H1 (cell line): ENCODE measurements at regions not wholly inside any gene's neighbourhood (a gene's known extent, or its start where the extent isn't known, plus 50 kb on each side); places are given as distances from the start of the nearest gene placed in this dataset.

ENCODE experiments used
- CTCF ChIA-PET: fragments of 300-600 bp; sonication (Branson Sonifier 250); formaldehyde crosslinking; loops from one replicate; lab custom pipeline; 2021; ENCODE audit not compliant: partially characterized antibody; lab: Charles Lee
- POLR2A ChIA-PET: fragments of 300-600 bp; sonication (Branson Sonifier 250); formaldehyde crosslinking; loops from one replicate; lab custom pipeline; 2021; ENCODE audit warnings: inconsistent platforms; ENCODE audit not compliant: partially characterized antibody; lab: Charles Lee
- DNase-seq, 2 experiments: peaks; one replicate each; pipeline versions ENCODE4 v3.0.0 to v3.0.0-alpha.2; 2010 to 2022; ENCODE audit warnings: low spot score in 2 of 2, low read depth in 1 of 2, mixed read lengths in 1 of 2
- FAIRE-seq: peaks from 2 replicates; lab custom pipeline; 2011; peaks lifted over from hg19 to GRCh38; lab: Jason Lieb, UNC
- H2AFZ ChIP-seq: 2 replicates; pipeline ENCODE4 v1.8.1; 2012; ENCODE audit warnings: low read length, inconsistent platforms
- H2AK5ac ChIP-seq: 2 replicates; pipeline ENCODE4 v1.6.1; 2013; ENCODE audit warnings: low read depth, low read length
- H2BK120ac ChIP-seq: replicated peaks from 2 replicates; pipeline ENCODE3; 2013; ENCODE audit warnings: low read depth, low read length, inconsistent platforms
- H2BK12ac ChIP-seq: 2 replicates; pipeline ENCODE4 v1.6.1; 2013; ENCODE audit warnings: low read depth, low read length
- H2BK15ac ChIP-seq: 2 replicates; pipeline ENCODE4 v1.6.1; 2013; ENCODE audit warnings: low read length
- H2BK20ac ChIP-seq: 2 replicates; pipeline ENCODE4 v1.6.1; 2013; ENCODE audit warnings: low read length
- H2BK5ac ChIP-seq: 2 replicates; pipeline ENCODE4 v1.6.1; 2013; ENCODE audit warnings: low read depth, low read length
- H3K14ac ChIP-seq: 2 replicates; pipeline ENCODE4 v1.6.1; 2013; ENCODE audit warnings: inconsistent platforms; ENCODE audit not compliant: insufficient read length
- H3K18ac ChIP-seq: 2 replicates; pipeline ENCODE4 v1.6.1; 2013; ENCODE audit warnings: low read length; ENCODE audit errors: extremely low read depth
- H3K23ac ChIP-seq: 2 replicates; pipeline ENCODE4 v1.6.1; 2013; ENCODE audit warnings: inconsistent platforms; ENCODE audit not compliant: insufficient read length
- H3K23me2 ChIP-seq: 2 replicates; pipeline ENCODE4 v1.6.1; 2013; ENCODE audit warnings: low read depth, low read length
- H3K27ac ChIP-seq: 2 replicates; pipeline ENCODE4 v1.6.1; 2011; ENCODE audit warnings: low read depth, low read length, inconsistent platforms
- H3K27me3 ChIP-seq, 4 experiments: replicated peaks in 1 of 4; 1 replicate in 1 of 4; 2 replicates in 3 of 4; pipeline versions ENCODE4 v1.6.1 to v1.8.1; 2011 to 2013; ENCODE audit warnings: low read length in 3 of 4, mild to moderate bottlenecking in 3 of 4, inconsistent platforms in 2 of 4, mixed read lengths in 2 of 4, moderate library complexity in 1 of 4; ENCODE audit not compliant: control insufficient read depth in 3 of 4, insufficient read depth in 3 of 4; ENCODE audit errors: extremely low read depth in 1 of 4
- H3K36me3 ChIP-seq, 4 experiments: 2 replicates each; pipeline versions ENCODE4 v1.6.1 to v1.8.1; 2011 to 2013; ENCODE audit warnings: mild to moderate bottlenecking in 4 of 4, low read length in 3 of 4, moderate library complexity in 2 of 4, control low read depth in 1 of 4, inconsistent platforms in 1 of 4; ENCODE audit not compliant: insufficient read depth in 4 of 4, control insufficient read depth in 2 of 4
- H3K4ac ChIP-seq: replicated peaks from 2 replicates; pipeline ENCODE3; 2013; ENCODE audit warnings: low read length, low read depth, mixed read lengths, inconsistent platforms; ENCODE audit not compliant: insufficient read length
- H3K4me1 ChIP-seq, 4 experiments: replicated peaks in 1 of 4; 1 replicate in 1 of 4; 2 replicates in 3 of 4; pipeline versions ENCODE4 v1.6.1 to v1.8.1; 2011 to 2013; ENCODE audit warnings: low read length in 3 of 4, inconsistent platforms in 2 of 4, mixed read lengths in 1 of 4; ENCODE audit not compliant: insufficient read depth in 4 of 4, control insufficient read depth in 3 of 4
- H3K4me2 ChIP-seq, 2 experiments: 2 replicates each; pipeline versions ENCODE4 v1.6.1 to v1.8.1; 2011 to 2013; ENCODE audit warnings: low read depth in 2 of 2, low read length in 2 of 2, control low read depth in 1 of 2, inconsistent platforms in 1 of 2, mild to moderate bottlenecking in 1 of 2; ENCODE audit not compliant: insufficient read depth in 1 of 2
- H3K4me3 ChIP-seq, 4 experiments: fragments of 200-600, 300-600 bp in 1 of 4; sonication (generic), shearing (Covaris generic), sonication (Bioruptor Twin) in 1 of 4; 2 replicates each; pipeline versions ENCODE4 v1.5.1 to v1.8.1; 2011 to 2016; ENCODE audit warnings: low read length in 4 of 4, low read depth in 3 of 4, control low read depth in 2 of 4, inconsistent platforms in 2 of 4, mild to moderate bottlenecking in 2 of 4, mixed read lengths in 1 of 4, moderate library complexity in 1 of 4; ENCODE audit not compliant: insufficient read depth in 2 of 4; ENCODE audit errors: extremely low read depth in 1 of 4
- H3K56ac ChIP-seq: replicated peaks from 2 replicates; pipeline ENCODE3; 2013; ENCODE audit warnings: low read depth, mild to moderate bottlenecking, mixed read lengths, low read length, inconsistent platforms; ENCODE audit not compliant: insufficient read length
- H3K79me1 ChIP-seq: 2 replicates; pipeline ENCODE4 v1.6.1; 2013; ENCODE audit warnings: low read depth, low read length, control low read depth
- H3K79me2 ChIP-seq, 2 experiments: 2 replicates each; pipeline versions ENCODE4 v1.6.1 to v1.8.1; 2012 to 2013; ENCODE audit warnings: low read length in 2 of 2, mild to moderate bottlenecking in 2 of 2, inconsistent platforms in 1 of 2; ENCODE audit not compliant: insufficient read depth in 2 of 2, control insufficient read depth in 1 of 2
- H3K9ac ChIP-seq, 4 experiments: replicated peaks in 1 of 4; 1 replicate in 1 of 4; 2 replicates in 3 of 4; pipeline versions ENCODE4 v1.6.1 to v1.8.1; 2011 to 2013; ENCODE audit warnings: low read depth in 3 of 4, low read length in 3 of 4, control low read depth in 2 of 4, mild to moderate bottlenecking in 2 of 4, moderate library complexity in 2 of 4, inconsistent platforms in 1 of 4; ENCODE audit errors: extremely low read depth in 1 of 4
- H3K9me3 ChIP-seq, 2 experiments: 2 replicates each; pipeline versions ENCODE4 v1.6.1 to v1.8.1; 2012 to 2013; ENCODE audit warnings: mild to moderate bottlenecking in 2 of 2, moderate library complexity in 2 of 2, control low read depth in 1 of 2, inconsistent platforms in 1 of 2, low read depth in 1 of 2, low read length in 1 of 2, mixed read lengths in 1 of 2; ENCODE audit not compliant: insufficient read depth in 2 of 2
- H4K20me1 ChIP-seq, 2 experiments: replicated peaks in 1 of 2; 2 replicates each; pipeline versions ENCODE3 to v1.8.1; 2011 to 2013; ENCODE audit warnings: inconsistent platforms in 2 of 2, low read length in 2 of 2, mild to moderate bottlenecking in 1 of 2; ENCODE audit not compliant: insufficient read depth in 2 of 2, control insufficient read depth in 1 of 2
- H4K5ac ChIP-seq: 2 replicates; pipeline ENCODE4 v1.6.1; 2013; ENCODE audit warnings: low read length, low read depth, mixed read lengths, inconsistent platforms; ENCODE audit not compliant: insufficient read length
- H4K8ac ChIP-seq: 2 replicates; pipeline ENCODE4 v1.8.0; 2013; ENCODE audit warnings: mild to moderate bottlenecking, moderate library complexity, low read length, inconsistent platforms; ENCODE audit not compliant: insufficient read depth; ENCODE audit errors: extremely low read depth
- H4K91ac ChIP-seq: replicated peaks from 2 replicates; pipeline ENCODE3; 2013; ENCODE audit warnings: low read length, mixed read lengths, inconsistent platforms; ENCODE audit not compliant: insufficient read length
- BACH1 ChIP-seq: IDR thresholded peaks from 2 replicates; pipeline ENCODE4 v1.6.1; 2012; ENCODE audit warnings: low read length, improper control_type of control experiment
- CBX8 ChIP-seq: fragments of 300-800, 300-1000 bp; sonication (generic); IDR thresholded peaks from 2 replicates; pipeline ENCODE4 v1.7.1; 2016; ENCODE audit warnings: low read depth, low read length, borderline replicate concordance
- CEBPB ChIP-seq: IDR thresholded peaks from 2 replicates; pipeline ENCODE4 v1.6.1; 2012; ENCODE audit warnings: low read depth, low read length
- CHD1 ChIP-seq: IDR thresholded peaks from 2 replicates; pipeline ENCODE4 v1.6.1; 2012; ENCODE audit warnings: low read depth, low read length, improper control_type of control experiment
- E2F6 ChIP-seq: IDR thresholded peaks from 2 replicates; pipeline ENCODE4 v1.6.1; 2012; ENCODE audit warnings: inconsistent platforms
- EGR1 ChIP-seq: IDR thresholded peaks from 2 replicates; pipeline ENCODE4 v1.6.1; 2011; ENCODE audit warnings: low read depth, low read length, borderline replicate concordance
- EZH2 ChIP-seq: fragments of 200-600 bp; sonication (generic); IDR thresholded peaks from 2 replicates; pipeline ENCODE4 v1.7.1; 2012; ENCODE audit warnings: low read depth, mild to moderate bottlenecking, moderate library complexity, low read length, inconsistent platforms; ENCODE audit not compliant: severe bottlenecking
- FOSL1 ChIP-seq: IDR thresholded peaks from 2 replicates; pipeline ENCODE4 v1.6.1; 2011; ENCODE audit warnings: mild to moderate bottlenecking, low read depth, low read length, moderate library complexity; ENCODE audit not compliant: insufficient read depth
- JUN ChIP-seq: IDR thresholded peaks from 2 replicates; pipeline ENCODE4 v1.6.1; 2011; ENCODE audit warnings: low read depth, mild to moderate bottlenecking, improper control_type of control experiment, low read length
- RAD21 ChIP-seq, 2 experiments: IDR thresholded peaks in 1 of 2; conservative IDR thresholded peaks in 1 of 2; 2 replicates each; pipeline ENCODE4 v1.6.1; 2011; ENCODE audit warnings: low read depth in 2 of 2, low read length in 2 of 2, improper control_type of control experiment in 1 of 2, inconsistent platforms in 1 of 2, mild to moderate bottlenecking in 1 of 2, moderate library complexity in 1 of 2
- RFX5 ChIP-seq: IDR thresholded peaks from 2 replicates; pipeline ENCODE4 v1.6.1; 2011; ENCODE audit warnings: low read depth, low read length, improper control_type of control experiment, borderline replicate concordance
- SIX5 ChIP-seq: IDR thresholded peaks from 2 replicates; pipeline ENCODE4 v1.6.1; 2011; ENCODE audit warnings: mild to moderate bottlenecking, low read depth, low read length
- TCF12 ChIP-seq: IDR thresholded peaks from 2 replicates; pipeline ENCODE4 v1.6.1; 2011; ENCODE audit warnings: low read depth, mild to moderate bottlenecking, low read length
- WGBS, 2 experiments: shearing (Covaris generic) in 1 of 2; methylation state at CpG; one replicate each; pipeline versions ENCODE4 v1.1.6 to v1.1.7; 2013 to 2015; ENCODE audit warnings: low lambda C conversion rate in 2 of 2, mixed read lengths in 2 of 2, inconsistent platforms in 1 of 2, low coverage in 1 of 2, missing lambda C conversion rate in 1 of 2; ENCODE audit not compliant: insufficient replicate concordance in 2 of 2, insufficient coverage in 1 of 2, insufficient read length in 1 of 2; ENCODE audit errors: extremely low coverage in 1 of 2, missing lambda C conversion rate in 1 of 2; 5-methylcytosine and 5-hydroxymethylcytosine counted together

DNA sequence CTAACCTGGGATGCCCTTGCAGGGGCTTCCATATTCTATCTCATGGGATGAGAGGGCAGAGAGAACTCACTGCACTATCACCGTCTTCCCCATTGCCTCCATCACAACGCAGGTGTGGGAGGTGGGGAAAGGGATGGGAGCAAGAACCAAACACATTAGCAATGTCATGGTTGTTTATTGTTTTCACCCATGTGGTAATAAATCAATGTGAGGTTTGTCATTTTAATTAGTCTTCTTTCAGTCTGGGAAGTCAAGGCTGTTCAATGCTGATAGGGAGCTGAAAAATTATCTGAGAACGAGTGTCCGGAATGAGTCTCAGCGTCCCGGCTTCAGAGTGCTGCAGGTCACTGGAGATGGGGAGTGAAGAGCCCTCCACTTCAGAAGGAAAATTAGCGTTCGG, 268.5 kb downstream of the DUSP10 start:
- Histone ChIP-seq H3K79me2 (no peaks in the 10 kb centered on the region), H3K4ac (no peak overlapping the region), H2BK12ac (no peak overlapping the region), H2BK5ac (no peak overlapping the region), H4K91ac (no peak overlapping the region), H2BK15ac (no peak overlapping the region), H2AK5ac (no peak overlapping the region), H4K5ac (no peak overlapping the region), H3K36me3 (no peaks in the 10 kb centered on the region), H2AFZ (no peak overlapping the region), H3K79me1 (no peaks in the 10 kb centered on the region), H3K4me3 (no peak overlapping the region), H3K23me2 (no peaks in the 10 kb centered on the region), H4K20me1 (no peaks in the 10 kb centered on the region), H3K4me2 (no peak overlapping the region), H3K9me3 (no peaks in the 10 kb centered on the region), H3K14ac (no peak overlapping the region), H3K18ac (no peak overlapping the region), H3K23ac (no peak overlapping the region), H3K27me3 (no peaks in the 10 kb centered on the region), H3K4me1 (no peaks in the 10 kb centered on the region), H3K56ac (no peak overlapping the region), H4K8ac (no peak overlapping the region), H2BK120ac (no peak overlapping the region), H3K9ac (no peak overlapping the region), H2BK20ac (no peak overlapping the region), H3K27ac (no peak overlapping the region)
- CTCF ChIA-PET, result interaction anchor here (1.4 kb wide), 1 partner anchor 23 kb away, joined by 3 read pairs; no protein-coding TSS in a partner anchor
- 90% methylated on average over 8 of the region's 8 CpGs; no CpG with 5 or more reads in 1 of the 2 experiments for WGBS, 2 experiments
- FAIRE-seq (no peak), DNase-seq (no peak)
- TF ChIP-seq CEBPB, result no peak
- TF ChIP-seq FOSL1, result no peak
- TF ChIP-seq BACH1, result no peak
- TF ChIP-seq RFX5, result no peak
- TF ChIP-seq CBX8, result no peak
- no peak for TF ChIP-seq EGR1
- no peak for TF ChIP-seq TCF12
- no peak for TF ChIP-seq CHD1
- no peak for TF ChIP-seq JUN
- no peak for TF ChIP-seq RAD21 (IDR thresholded peaks at IDR 0.05 in 1 of 2, conservative IDR thresholded peaks at IDR 0.05 in 1 of 2; ENCODE audit: low read depth in 2 of 2, low read length in 2 of 2)
- TF ChIP-seq E2F6, result no peak
- TF ChIP-seq SIX5, result no peak
- no peak for TF ChIP-seq EZH2
- POLR2A ChIA-PET, result no interaction called here
